ENCODE measurements at regions not wholly inside any gene's neighbourhood (a gene's known extent, or its start where the extent isn't known, plus 50 kb on each side); places are given as distances from the start of the nearest gene placed in this dataset.
"Not testable (repeated sequence)": the region's sequence is repeated elsewhere in the genome, so short reads cannot be mapped to it uniquely, and the experiment has no call there.

DNA sequence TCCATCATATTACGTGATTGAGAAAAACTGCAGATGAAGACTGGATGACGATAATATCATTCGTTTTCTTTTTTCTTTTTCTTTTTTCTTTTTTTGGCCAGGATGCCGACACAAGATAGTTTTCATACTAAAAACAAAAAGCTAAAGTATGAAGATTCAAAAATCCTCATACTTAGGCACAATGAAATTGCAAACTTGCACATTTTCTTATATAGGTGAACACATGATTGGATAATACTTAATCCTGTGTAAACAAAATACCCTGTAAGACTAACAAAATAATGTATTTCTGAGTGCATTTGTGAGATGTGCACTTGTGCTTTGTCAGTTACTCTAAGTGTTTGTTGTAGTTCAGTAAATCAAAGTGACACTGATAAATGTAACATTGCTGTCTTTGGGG is 568.9 kb downstream of the ANKRD50 start:
- Histone ChIP-seq H3K27me3 (ENCODE audit: control insufficient read depth in 3 of 3, insufficient read depth in 3 of 3, low read length in 3 of 3) (no peaks in the 10 kb centered on the region), H3K27ac (ENCODE audit: low read depth, low read length) (no peak overlapping the region), H3K4me1 (ENCODE audit: control insufficient read depth in 3 of 3, insufficient read depth in 3 of 3, low read length in 3 of 3) (peaks cover 0 to 4% (median 0%) of the 10 kb centered on the region in 3 donors), H3K9me3 (ENCODE audit: control insufficient read depth in 3 of 3, low read length in 3 of 3) (no peaks in the 10 kb centered on the region), H3K4me3 (ENCODE audit: low read length in 3 of 3) (no peak overlapping the region), H3K9ac (ENCODE audit: low read depth in 1 of 3, low read length in 3 of 3) (no peak overlapping the region), H3K36me3 (ENCODE audit: control insufficient read depth in 3 of 3, insufficient read depth in 3 of 3, low read length in 3 of 3) (no peaks in the 10 kb centered on the region)

DNA sequence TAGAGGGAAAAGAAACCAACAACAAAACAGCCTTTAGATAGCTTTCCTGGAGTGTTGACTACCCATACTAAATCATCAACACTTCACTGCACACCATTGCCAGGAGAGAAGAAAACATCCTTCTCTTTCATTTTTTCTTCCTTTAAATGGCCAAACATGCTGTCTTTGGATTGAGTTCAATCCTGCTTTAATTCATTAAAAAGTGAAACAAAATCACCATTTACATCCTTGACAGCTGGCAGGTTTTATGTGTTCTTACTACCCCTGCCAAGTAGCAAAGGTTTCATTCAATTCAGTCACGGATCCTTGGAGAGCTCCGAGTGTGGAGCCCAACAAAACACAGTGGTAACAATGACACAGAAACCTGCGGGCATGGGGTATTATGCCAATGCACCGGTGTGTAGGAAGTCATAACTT is 568.3 kb downstream of the ANKRD50 start:
- Histone ChIP-seq H3K27ac (ENCODE audit: low read depth, low read length) (no peak overlapping the region), H3K9me3 (ENCODE audit: control insufficient read depth in 3 of 3, low read length in 3 of 3) (no peaks in the 10 kb centered on the region), H3K4me1 (ENCODE audit: control insufficient read depth in 3 of 3, insufficient read depth in 3 of 3, low read length in 3 of 3) (peaks cover 0 to 4% (median 0%) of the 10 kb centered on the region in 3 donors), H3K36me3 (ENCODE audit: control insufficient read depth in 3 of 3, insufficient read depth in 3 of 3, low read length in 3 of 3) (no peaks in the 10 kb centered on the region), H3K4me3 (ENCODE audit: low read length in 3 of 3) (no peak overlapping the region), H3K27me3 (ENCODE audit: control insufficient read depth in 3 of 3, insufficient read depth in 3 of 3, low read length in 3 of 3) (no peaks in the 10 kb centered on the region), H3K9ac (ENCODE audit: low read depth in 1 of 3, low read length in 3 of 3) (no peak overlapping the region)

DNA sequence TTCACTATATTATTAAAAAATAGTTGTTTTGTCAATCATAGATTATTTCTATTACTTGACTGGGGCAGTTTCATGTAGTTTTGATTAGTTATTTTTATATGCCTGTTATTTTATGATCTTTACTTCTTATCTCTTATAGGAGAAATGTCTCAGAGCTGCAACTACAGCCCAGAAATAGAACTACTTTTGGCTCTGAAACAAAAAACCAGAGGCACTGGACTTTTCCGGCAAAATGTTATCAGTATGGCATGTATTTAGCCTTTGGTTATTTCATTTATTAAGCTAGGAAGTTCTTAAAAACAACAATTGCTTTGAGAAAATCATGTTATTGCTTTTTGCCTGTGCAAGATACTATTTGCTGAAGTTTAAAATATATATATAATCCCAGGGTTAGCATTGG is 566.5 kb downstream of the ANKRD50 start:
- peaks cover 0 to 4% (median 0%) of the 10 kb centered on the region in 3 donors for H3K4me1 ChIP-seq (ENCODE audit: control insufficient read depth in 3 of 3, insufficient read depth in 3 of 3, low read length in 3 of 3)
- no peak overlapping the region for H3K9ac ChIP-seq (ENCODE audit: low read depth in 1 of 3, low read length in 3 of 3)
- no peak overlapping the region for H3K27ac ChIP-seq (ENCODE audit: low read depth, low read length)
- H3K27me3 ChIP-seq (ENCODE audit: control insufficient read depth in 3 of 3, insufficient read depth in 3 of 3, low read length in 3 of 3): no peaks in the 10 kb centered on the region
- H3K4me3 ChIP-seq (ENCODE audit: low read length in 3 of 3): no peak overlapping the region
- no peaks in the 10 kb centered on the region for H3K9me3 ChIP-seq (ENCODE audit: control insufficient read depth in 3 of 3, low read length in 3 of 3)
- no peaks in the 10 kb centered on the region for H3K36me3 ChIP-seq (ENCODE audit: control insufficient read depth in 3 of 3, insufficient read depth in 3 of 3, low read length in 3 of 3)

- H3K9me3 ChIP-seq (ENCODE audit: control insufficient read depth in 3 of 3, low read length in 3 of 3): no peaks in the 10 kb centered on the region
- no peak overlapping the region for H3K4me3 ChIP-seq (ENCODE audit: low read length in 3 of 3)
- H3K36me3 ChIP-seq (ENCODE audit: control insufficient read depth in 3 of 3, insufficient read depth in 3 of 3, low read length in 3 of 3): no peaks in the 10 kb centered on the region
- H3K4me1 ChIP-seq (ENCODE audit: control insufficient read depth in 3 of 3, insufficient read depth in 3 of 3, low read length in 3 of 3): no peaks in the 10 kb centered on the region
- no peak overlapping the region for H3K27ac ChIP-seq (ENCODE audit: low read depth, low read length)
- no peak overlapping the region for H3K9ac ChIP-seq (ENCODE audit: low read depth in 1 of 3, low read length in 3 of 3)
- no peaks in the 10 kb centered on the region for H3K27me3 ChIP-seq (ENCODE audit: control insufficient read depth in 3 of 3, insufficient read depth in 3 of 3, low read length in 3 of 3)
Measured at GRCh38 chr4:124151031-124151430, 561.5 kb downstream of the ANKRD50 start.

DNA sequence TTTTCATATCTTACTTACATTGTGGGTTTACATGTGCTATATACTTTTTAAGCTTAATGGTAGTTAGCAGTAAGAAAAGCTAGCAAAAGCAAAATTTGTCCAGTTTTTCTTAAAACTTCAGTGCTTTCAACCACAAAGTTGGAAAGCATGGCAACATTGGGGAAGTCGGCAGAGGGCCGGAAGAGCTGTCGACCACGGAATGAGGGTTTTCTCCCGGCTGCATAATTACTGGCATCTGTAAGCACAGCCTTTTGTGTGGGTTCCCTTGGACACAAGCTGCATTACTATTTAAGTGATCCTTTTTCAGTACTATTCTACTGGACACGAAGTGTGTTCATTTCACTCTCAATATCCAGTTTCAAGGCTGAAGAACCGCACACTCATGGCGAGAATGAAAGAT is 560.4 kb downstream of the ANKRD50 start:
- no peaks in the 10 kb centered on the region for H3K9me3 ChIP-seq (ENCODE audit: control insufficient read depth in 3 of 3, low read length in 3 of 3)
- no peak overlapping the region for H3K27ac ChIP-seq (ENCODE audit: low read depth, low read length)
- no peak overlapping the region for H3K4me3 ChIP-seq (ENCODE audit: low read length in 3 of 3)
- no peaks in the 10 kb centered on the region for H3K4me1 ChIP-seq (ENCODE audit: control insufficient read depth in 3 of 3, insufficient read depth in 3 of 3, low read length in 3 of 3)
- no peaks in the 10 kb centered on the region for H3K36me3 ChIP-seq (ENCODE audit: control insufficient read depth in 3 of 3, insufficient read depth in 3 of 3, low read length in 3 of 3)
- H3K9ac ChIP-seq (ENCODE audit: low read depth in 1 of 3, low read length in 3 of 3): no peak overlapping the region
- no peaks in the 10 kb centered on the region for H3K27me3 ChIP-seq (ENCODE audit: control insufficient read depth in 3 of 3, insufficient read depth in 3 of 3, low read length in 3 of 3)

GRCh38 chr4:124155239-124155638 is 557.3 kb downstream of the ANKRD50 start:
- Histone ChIP-seq H3K27ac (ENCODE audit: low read depth, low read length) (no peak overlapping the region), H3K27me3 (ENCODE audit: control insufficient read depth in 3 of 3, insufficient read depth in 3 of 3, low read length in 3 of 3) (no peaks in the 10 kb centered on the region), H3K4me1 (ENCODE audit: control insufficient read depth in 3 of 3, insufficient read depth in 3 of 3, low read length in 3 of 3) (no peaks in the 10 kb centered on the region), H3K4me3 (ENCODE audit: low read length in 3 of 3) (no peak overlapping the region), H3K9ac (ENCODE audit: low read depth in 1 of 3, low read length in 3 of 3) (no peak overlapping the region), H3K9me3 (ENCODE audit: control insufficient read depth in 3 of 3, low read length in 3 of 3) (no peaks in the 10 kb centered on the region), H3K36me3 (ENCODE audit: control insufficient read depth in 3 of 3, insufficient read depth in 3 of 3, low read length in 3 of 3) (no peaks in the 10 kb centered on the region)

GRCh38 chr4:124157396-124158083 is 555.0 kb downstream of the ANKRD50 start:
- Histone ChIP-seq H3K9me3 (ENCODE audit: control insufficient read depth in 3 of 3, low read length in 3 of 3) (no peaks in the 10 kb centered on the region), H3K4me1 (ENCODE audit: control insufficient read depth in 3 of 3, insufficient read depth in 3 of 3, low read length in 3 of 3) (no peaks in the 10 kb centered on the region), H3K9ac (ENCODE audit: low read depth in 1 of 3, low read length in 3 of 3) (no peak overlapping the region), H3K36me3 (ENCODE audit: control insufficient read depth in 3 of 3, insufficient read depth in 3 of 3, low read length in 3 of 3) (no peaks in the 10 kb centered on the region), H3K27ac (ENCODE audit: low read depth, low read length) (no peak overlapping the region), H3K27me3 (ENCODE audit: control insufficient read depth in 3 of 3, insufficient read depth in 3 of 3, low read length in 3 of 3) (no peaks in the 10 kb centered on the region), H3K4me3 (ENCODE audit: low read length in 3 of 3) (no peak overlapping the region)

DNA sequence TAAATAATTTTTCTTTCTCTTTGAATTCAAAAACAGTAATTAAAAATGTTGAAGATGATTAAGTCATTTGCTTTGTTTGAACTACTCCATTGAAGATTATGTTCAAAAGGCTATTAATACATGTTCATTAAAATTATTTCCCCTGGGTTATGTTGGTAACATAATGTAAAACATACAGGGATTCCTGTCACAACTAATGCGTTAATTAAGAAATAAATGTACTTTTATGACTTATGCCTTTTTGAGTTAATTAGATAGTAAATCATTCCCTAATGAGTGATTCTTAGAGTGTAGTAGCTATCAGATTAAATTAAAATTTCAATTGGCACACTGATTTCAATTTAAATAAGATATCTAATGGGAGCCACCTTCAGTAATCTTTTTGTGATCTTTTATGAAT is 549.1 kb downstream of the ANKRD50 start:
- Histone ChIP-seq H3K9ac (ENCODE audit: low read depth in 1 of 3, low read length in 3 of 3) (no peak overlapping the region), H3K36me3 (ENCODE audit: control insufficient read depth in 3 of 3, insufficient read depth in 3 of 3, low read length in 3 of 3) (no peaks in the 10 kb centered on the region), H3K4me1 (ENCODE audit: control insufficient read depth in 3 of 3, insufficient read depth in 3 of 3, low read length in 3 of 3) (no peaks in the 10 kb centered on the region), H3K4me3 (ENCODE audit: low read length in 3 of 3) (no peak overlapping the region), H3K27me3 (ENCODE audit: control insufficient read depth in 3 of 3, insufficient read depth in 3 of 3, low read length in 3 of 3) (no peaks in the 10 kb centered on the region), H3K9me3 (ENCODE audit: control insufficient read depth in 3 of 3, low read length in 3 of 3) (no peaks in the 10 kb centered on the region), H3K27ac (ENCODE audit: low read depth, low read length) (no peak overlapping the region)

DNA sequence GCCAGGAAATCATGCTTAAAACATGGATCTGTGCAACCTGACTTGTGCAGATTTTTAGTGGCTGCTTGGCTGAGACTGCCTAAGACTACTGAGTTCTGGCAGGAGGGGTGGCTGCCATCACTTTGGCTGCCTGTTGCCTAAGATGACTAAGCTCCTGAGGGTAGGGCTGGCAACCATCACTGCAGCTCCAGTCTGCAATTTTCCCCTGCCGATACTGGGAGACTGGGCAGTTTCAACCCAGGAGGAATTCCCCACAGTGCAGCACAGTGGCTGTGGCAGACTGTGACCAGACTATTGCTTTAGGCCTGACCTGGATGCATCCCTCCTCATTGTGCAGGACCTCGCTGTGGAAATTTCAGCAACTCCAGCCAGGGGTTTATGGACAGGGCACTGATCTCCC is 544.9 kb downstream of the ANKRD50 start:
- H3K27ac ChIP-seq (ENCODE audit: low read depth, low read length): no peak overlapping the region
- no peak overlapping the region for H3K9ac ChIP-seq (ENCODE audit: low read depth in 1 of 3, low read length in 3 of 3)
- no peaks in the 10 kb centered on the region for H3K27me3 ChIP-seq (ENCODE audit: control insufficient read depth in 3 of 3, insufficient read depth in 3 of 3, low read length in 3 of 3)

GRCh38 chr4:124169524-124169923 is 543.0 kb downstream of the ANKRD50 start:
- not testable (repeated sequence) for H3K9ac ChIP-seq (ENCODE audit: low read depth in 1 of 3, low read length in 3 of 3); H3K27ac ChIP-seq (ENCODE audit: low read depth, low read length); H3K9me3 ChIP-seq (ENCODE audit: control insufficient read depth in 3 of 3, low read length in 3 of 3); H3K27me3 ChIP-seq (ENCODE audit: control insufficient read depth in 3 of 3, insufficient read depth in 3 of 3, low read length in 3 of 3); H3K4me1 ChIP-seq (ENCODE audit: control insufficient read depth in 3 of 3, insufficient read depth in 3 of 3, low read length in 3 of 3); H3K36me3 ChIP-seq (ENCODE audit: control insufficient read depth in 3 of 3, insufficient read depth in 3 of 3, low read length in 3 of 3); H3K4me3 ChIP-seq (ENCODE audit: low read length in 3 of 3)

More for the DNA sequence above, 544.9 kb downstream of the ANKRD50 start:
- Histone ChIP-seq H3K36me3 (ENCODE audit: control insufficient read depth in 3 of 3, insufficient read depth in 3 of 3, low read length in 3 of 3) (no peaks in the 10 kb centered on the region), H3K4me3 (ENCODE audit: low read length in 3 of 3) (no peak overlapping the region), H3K4me1 (ENCODE audit: control insufficient read depth in 3 of 3, insufficient read depth in 3 of 3, low read length in 3 of 3) (no peaks in the 10 kb centered on the region), H3K9me3 (ENCODE audit: control insufficient read depth in 3 of 3, low read length in 3 of 3) (peaks cover 0 to 4% (median 2%) of the 10 kb centered on the region in 3 donors)

Data from skeletal muscle tissue (tissue), 3 donors.